HCT116 (cell line): ENCODE measurements at regions not wholly inside any gene's neighbourhood (a gene's known extent, or its start where the extent isn't known, plus 50 kb on each side); places are given as distances from the start of the nearest gene placed in this dataset.

ENCODE experiments used
- ATAC-seq: fragments of 200-7000 bp; cut with Tn5 transposase; 2 replicates; pipeline ENCODE4 v1.9.1; 2020; ENCODE audit warnings: mild to moderate bottlenecking, moderate library complexity
- BruUV-seq: library from RNA; stranded (reverse); fragments of 400-500 nt; replicated peaks from 2 replicates; lab custom pipeline; 2021; lab: Mats Ljungman, UMichigan
- CTCF ChIA-PET: fragments of 300-600 bp; sonication (Branson Sonifier 250); formaldehyde crosslinking; loops from one replicate; lab custom pipeline; 2021; ENCODE audit warnings: antibody characterized with exemption; lab: Charles Lee
- POLR2A ChIA-PET: fragments of 300-600, 350-600 bp; sonication (Branson Sonifier 250); formaldehyde crosslinking; loops from one replicate; lab custom pipeline; 2021; ENCODE audit warnings: antibody characterized with exemption; lab: Charles Lee
- RAD21 ChIA-PET, 2 experiments: fragments of 300-600 bp; sonication (Branson Sonifier 250); formaldehyde crosslinking; loops; one replicate each; lab custom pipeline; 2023; ENCODE audit warnings: low total read pairs in 2 of 2; ENCODE audit not compliant: uncharacterized antibody in 2 of 2, unreplicated experiment in 2 of 2, low non-redundant PET in 1 of 2; lab: Charles Lee
- DNase-seq: peaks from one replicate; pipeline ENCODE4 v3.0.0-alpha.2; 2010; ENCODE audit warnings: low read depth, low spot score
- H2AFZ ChIP-seq: fragments of 200-600 bp; shearing (Covaris generic), sonication (generic); 2 replicates; pipeline ENCODE4 v1.6.1; 2017; ENCODE audit warnings: low read depth, mixed run types, mixed read lengths, antibody characterized with exemption, low read length; ENCODE audit not compliant: poor library complexity, severe bottlenecking
- H3K27ac ChIP-seq: 2 replicates; pipeline ENCODE4 v1.5.1; 2012; ENCODE audit warnings: low read depth, low read length
- H3K27me3 ChIP-seq: fragments of 200-600 bp; sonication (generic); 2 replicates; pipeline ENCODE4 v1.6.1; 2016; ENCODE audit warnings: mixed run types, low read length, mixed read lengths; ENCODE audit not compliant: insufficient read depth
- H3K36me3 ChIP-seq, 2 experiments: fragments of 200-500 bp in 1 of 2; fragments of 200-600 bp in 1 of 2; sonication (Bioruptor generic) in 1 of 2; sonication (generic) in 1 of 2; 2 replicates each; pipeline versions ENCODE4 v1.5.1 to v1.6.1; 2014 to 2016; ENCODE audit warnings: low read length in 2 of 2, inconsistent platforms in 1 of 2, mixed read lengths in 1 of 2, mixed run types in 1 of 2; ENCODE audit not compliant: insufficient read depth in 2 of 2, control insufficient read depth in 1 of 2
- H3K4me1 ChIP-seq, 2 experiments: fragments of 200-600 bp in 1 of 2; sonication (generic) in 1 of 2; 2 replicates each; pipeline versions ENCODE4 v1.5.1 to v1.6.1; 2012 to 2017; ENCODE audit warnings: low read length in 2 of 2, inconsistent platforms in 1 of 2, mild to moderate bottlenecking in 1 of 2, mixed read lengths in 1 of 2, mixed run types in 1 of 2, moderate library complexity in 1 of 2; ENCODE audit not compliant: insufficient read depth in 2 of 2, control insufficient read depth in 1 of 2
- H3K4me2 ChIP-seq: fragments of 200-600 bp; sonication (generic); 2 replicates; pipeline ENCODE4 v1.6.1; 2017; ENCODE audit warnings: mixed run types, low read length, mixed read lengths
- H3K4me3 ChIP-seq, 2 experiments: fragments of 200-600 bp in 1 of 2; sonication (generic) in 1 of 2; replicated peaks in 1 of 2; 2 replicates each; pipeline ENCODE4 v1.5.1; 2011 to 2016; ENCODE audit warnings: low read length in 2 of 2, control low read depth in 1 of 2, low read depth in 1 of 2, mild to moderate bottlenecking in 1 of 2, mixed read lengths in 1 of 2, mixed run types in 1 of 2
- H3K79me2 ChIP-seq: fragments of 200-600 bp; sonication (generic); 2 replicates; pipeline ENCODE4 v1.6.1; 2017; ENCODE audit warnings: mild to moderate bottlenecking, mixed run types, low read length, moderate library complexity, mixed read lengths; ENCODE audit not compliant: insufficient read depth
- H3K9ac ChIP-seq: fragments of 200-600 bp; sonication (generic); 2 replicates; pipeline ENCODE4 v1.6.1; 2016; ENCODE audit warnings: low read length, mixed read lengths
- H3K9me2 ChIP-seq: fragments of 200-600 bp; sonication (generic), shearing (Covaris generic); 2 replicates; pipeline ENCODE4 v1.6.1; 2017; ENCODE audit warnings: mixed run types, mild to moderate bottlenecking, moderate library complexity; ENCODE audit not compliant: insufficient read depth
- H3K9me3 ChIP-seq, 2 experiments: fragments of 200-500 bp in 1 of 2; fragments of 200-600 bp in 1 of 2; sonication (Bioruptor generic) in 1 of 2; sonication (generic) in 1 of 2; 2 replicates each; pipeline ENCODE4 v1.6.1; 2014 to 2017; ENCODE audit warnings: low read length in 2 of 2, mixed read lengths in 2 of 2, inconsistent platforms in 1 of 2, low read depth in 1 of 2, mild to moderate bottlenecking in 1 of 2, mixed run types in 1 of 2, moderate library complexity in 1 of 2; ENCODE audit not compliant: control insufficient read depth in 1 of 2, insufficient read depth in 1 of 2
- H4K20me1 ChIP-seq: fragments of 200-600 bp; sonication (generic), shearing (Covaris generic); 2 replicates; pipeline ENCODE4 v1.6.1; 2017; ENCODE audit warnings: mixed run types, mild to moderate bottlenecking, moderate library complexity; ENCODE audit not compliant: insufficient read depth
- ATF3 ChIP-seq: IDR thresholded peaks from 2 replicates; pipeline ENCODE4 v1.6.1; 2012
- CBX3 ChIP-seq: IDR thresholded peaks from 2 replicates; pipeline ENCODE4 v1.6.1; 2012; ENCODE audit warnings: low read depth
- CEBPB ChIP-seq: IDR thresholded peaks from 2 replicates; pipeline ENCODE4 v1.6.1; 2012; ENCODE audit warnings: low read depth
- EGR1 ChIP-seq: IDR thresholded peaks from 2 replicates; pipeline ENCODE4 v1.6.1; 2012; ENCODE audit warnings: low read depth
- EZH2phosphoT487 ChIP-seq: fragments of 200-600 bp; IDR thresholded peaks from 2 replicates; pipeline ENCODE4 v1.6.1; 2018; ENCODE audit warnings: antibody characterized with exemption, borderline replicate concordance
- FOSL1 ChIP-seq: IDR thresholded peaks from 2 replicates; pipeline ENCODE4 v1.6.1; 2012; ENCODE audit warnings: low read depth
- JUND ChIP-seq: IDR thresholded peaks from 2 replicates; pipeline ENCODE4 v1.6.1; 2012
- POLR2A ChIP-seq: IDR thresholded peaks from 2 replicates; pipeline ENCODE4 v1.7.0; 2011; ENCODE audit warnings: borderline replicate concordance; ENCODE audit not compliant: insufficient read depth, insufficient read length; ENCODE audit errors: extremely low read depth
- POLR2AphosphoS5 ChIP-seq: IDR thresholded peaks from 2 replicates; pipeline ENCODE4 v1.6.1; 2011; ENCODE audit warnings: mild to moderate bottlenecking, low read depth, low read length, moderate library complexity
- RAD21 ChIP-seq: IDR thresholded peaks from 2 replicates; pipeline ENCODE4 v1.6.1; 2012; ENCODE audit warnings: low read depth, mild to moderate bottlenecking
- SP1 ChIP-seq: IDR thresholded peaks from 2 replicates; pipeline ENCODE4 v1.6.1; 2012; ENCODE audit warnings: low read depth
- TCF7L2 ChIP-seq: IDR thresholded peaks from 2 replicates; pipeline ENCODE4 v1.7.0; 2011; ENCODE audit warnings: borderline replicate concordance, inconsistent platforms; ENCODE audit not compliant: insufficient read depth, insufficient read length; ENCODE audit errors: extremely low read depth
- YY1 ChIP-seq: IDR thresholded peaks from 2 replicates; pipeline ENCODE4 v1.6.1; 2011; ENCODE audit warnings: low read length, low read depth, moderate library complexity, mild to moderate bottlenecking; ENCODE audit not compliant: insufficient replicate concordance; ENCODE audit errors: extremely low read depth
- ZNF274 ChIP-seq: fragments of 200-500 bp; sonication (Bioruptor generic); IDR thresholded peaks from 2 replicates; pipeline ENCODE4 v1.6.1; 2014; ENCODE audit warnings: mild to moderate bottlenecking, low read depth, low read length, inconsistent platforms
- intact Hi-C: fragments of 100-400 bp; cut with micrococcal nuclease; formaldehyde crosslinking; loops from 2 replicates; pipeline ENCODE4 v1.10.0; 2022
- TF ChIP-seq, protein P1 (sequence below): IDR thresholded peaks from 2 replicates; pipeline ENCODE4 v1.6.1; 2011; ENCODE audit warnings: mild to moderate bottlenecking, low read length, moderate library complexity; ENCODE audit not compliant: insufficient replicate concordance; ENCODE audit errors: extremely low read depth
- TF ChIP-seq, protein P2 (sequence below), 3 experiments: fragments of 200-600 bp in 1 of 3; sonication (generic) in 1 of 3; IDR thresholded peaks in 2 of 3; conservative IDR thresholded peaks in 1 of 3; 2 replicates each; pipeline ENCODE4 v1.5.1; 2012 to 2017; ENCODE audit warnings: low read depth in 2 of 3, low read length in 2 of 3, antibody characterized with exemption in 1 of 3, borderline replicate concordance in 1 of 3, control low read depth in 1 of 3, mild to moderate bottlenecking in 1 of 3, mixed read lengths in 1 of 3, mixed run types in 1 of 3, moderate library complexity in 1 of 3; ENCODE audit not compliant: insufficient read depth in 1 of 3

DNA sequence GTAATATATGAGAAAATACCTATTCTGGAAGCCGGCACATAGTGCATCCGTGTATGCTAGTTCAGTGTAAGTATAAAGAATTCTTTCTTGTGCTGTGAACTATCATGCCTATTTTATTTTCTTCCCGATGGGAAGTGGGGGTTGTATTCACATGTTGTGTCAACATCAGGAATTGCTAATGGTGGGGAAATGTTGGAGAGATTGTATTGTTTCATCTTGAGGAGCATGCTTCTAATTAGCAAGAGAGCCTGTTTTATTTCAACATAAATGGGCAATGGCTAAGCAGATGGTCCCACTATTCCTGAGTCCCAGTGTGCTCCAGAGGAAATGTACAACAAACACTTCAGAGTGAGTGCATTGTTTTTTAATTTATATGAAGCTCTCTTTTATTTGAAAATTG is 485.2 kb downstream of the PLPP3 start:
- no peak for ATAC-seq
- no TSS peak for BruUV-seq
- intact Hi-C loops = no loop called here
- H3K36me3 ChIP-seq = no peaks in the 10 kb centered on the region
- H3K9me2 ChIP-seq = no peaks in the 10 kb centered on the region
- ChIA-PET POLR2A (no interaction called here), RAD21 (no interaction called here), CTCF (no interaction called here)
- no peaks in the 10 kb centered on the region for H4K20me1 ChIP-seq
- H3K27ac ChIP-seq = no peak overlapping the region
- no peak for DNase-seq
- H3K9ac ChIP-seq = no peak overlapping the region
- H3K4me3 ChIP-seq = no peak overlapping the region
- TF ChIP-seq ZNF274 = no peak
- TF ChIP-seq, protein P1, sequence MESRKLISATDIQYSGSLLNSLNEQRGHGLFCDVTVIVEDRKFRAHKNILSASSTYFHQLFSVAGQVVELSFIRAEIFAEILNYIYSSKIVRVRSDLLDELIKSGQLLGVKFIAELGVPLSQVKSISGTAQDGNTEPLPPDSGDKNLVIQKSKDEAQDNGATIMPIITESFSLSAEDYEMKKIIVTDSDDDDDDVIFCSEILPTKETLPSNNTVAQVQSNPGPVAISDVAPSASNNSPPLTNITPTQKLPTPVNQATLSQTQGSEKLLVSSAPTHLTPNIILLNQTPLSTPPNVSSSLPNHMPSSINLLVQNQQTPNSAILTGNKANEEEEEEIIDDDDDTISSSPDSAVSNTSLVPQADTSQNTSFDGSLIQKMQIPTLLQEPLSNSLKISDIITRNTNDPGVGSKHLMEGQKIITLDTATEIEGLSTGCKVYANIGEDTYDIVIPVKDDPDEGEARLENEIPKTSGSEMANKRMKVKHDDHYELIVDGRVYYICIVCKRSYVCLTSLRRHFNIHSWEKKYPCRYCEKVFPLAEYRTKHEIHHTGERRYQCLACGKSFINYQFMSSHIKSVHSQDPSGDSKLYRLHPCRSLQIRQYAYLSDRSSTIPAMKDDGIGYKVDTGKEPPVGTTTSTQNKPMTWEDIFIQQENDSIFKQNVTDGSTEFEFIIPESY = no peak
- TF ChIP-seq CBX3 = no peak
- TF ChIP-seq JUND = no peak
- TF ChIP-seq CEBPB = no peak
- TF ChIP-seq SP1 = no peak
- TF ChIP-seq, protein P2, sequence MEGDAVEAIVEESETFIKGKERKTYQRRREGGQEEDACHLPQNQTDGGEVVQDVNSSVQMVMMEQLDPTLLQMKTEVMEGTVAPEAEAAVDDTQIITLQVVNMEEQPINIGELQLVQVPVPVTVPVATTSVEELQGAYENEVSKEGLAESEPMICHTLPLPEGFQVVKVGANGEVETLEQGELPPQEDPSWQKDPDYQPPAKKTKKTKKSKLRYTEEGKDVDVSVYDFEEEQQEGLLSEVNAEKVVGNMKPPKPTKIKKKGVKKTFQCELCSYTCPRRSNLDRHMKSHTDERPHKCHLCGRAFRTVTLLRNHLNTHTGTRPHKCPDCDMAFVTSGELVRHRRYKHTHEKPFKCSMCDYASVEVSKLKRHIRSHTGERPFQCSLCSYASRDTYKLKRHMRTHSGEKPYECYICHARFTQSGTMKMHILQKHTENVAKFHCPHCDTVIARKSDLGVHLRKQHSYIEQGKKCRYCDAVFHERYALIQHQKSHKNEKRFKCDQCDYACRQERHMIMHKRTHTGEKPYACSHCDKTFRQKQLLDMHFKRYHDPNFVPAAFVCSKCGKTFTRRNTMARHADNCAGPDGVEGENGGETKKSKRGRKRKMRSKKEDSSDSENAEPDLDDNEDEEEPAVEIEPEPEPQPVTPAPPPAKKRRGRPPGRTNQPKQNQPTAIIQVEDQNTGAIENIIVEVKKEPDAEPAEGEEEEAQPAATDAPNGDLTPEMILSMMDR (IDR thresholded peaks at IDR 0.05 in 2 of 3, conservative IDR thresholded peaks at IDR 0.05 in 1 of 3; ENCODE audit: borderline replicate concordance in 1 of 3, insufficient read depth in 1 of 3, low read depth in 2 of 3, low read length in 2 of 3) = no peak
- TF ChIP-seq FOSL1 = no peak
- TF ChIP-seq EZH2phosphoT487 = no peak
- TF ChIP-seq EGR1 = no peak
- TF ChIP-seq ATF3 = no peak
- TF ChIP-seq YY1 = no peak
- TF ChIP-seq POLR2A = no peak
- TF ChIP-seq POLR2AphosphoS5 = no peak
- TF ChIP-seq RAD21 = no peak
- TF ChIP-seq TCF7L2 = no peak
- H3K4me1 ChIP-seq = no peaks in the 10 kb centered on the region
- H3K9me3 ChIP-seq = no peaks in the 10 kb centered on the region
- H3K27me3 ChIP-seq = peaks cover 4% of the 10 kb centered on the region; the same call in 1 of the 2 replicates
- no peak overlapping the region for H3K4me2 ChIP-seq
- H2AFZ ChIP-seq = no peak overlapping the region
- H3K79me2 ChIP-seq = no peaks in the 10 kb centered on the region
